Activated T-helper 1 cell treated with anti-CD3 and anti-CD28 coated beads, Interleukin-12 subunit alpha, Interleukin-12 subunit beta, Interleukin-2, Interleukin-4 antibody, amounts not matched to agents 30 ng/mL and 10 ng/mL and 1 ng/mL, durations not matched to agents 14 hours and 24 hours and 36 hours (primary cell): ENCODE measurements at regions not wholly inside any gene's neighbourhood (a gene's known extent, or its start where the extent isn't known, plus 50 kb on each side); places are given as distances from the start of the nearest gene placed in this dataset.

Experiments
- DNase-seq: peaks from one replicate; pipeline ENCODE4 v3.0.0; 2021; ENCODE audit warnings: low spot score
- H3K27ac Mint-ChIP-seq: one replicate; pipeline ENCODE4 v1.8.0; 2021; ENCODE audit warnings: mild to moderate bottlenecking, mixed read lengths
- H3K27me3 Mint-ChIP-seq: one replicate; pipeline ENCODE4 v1.8.0; 2022; ENCODE audit warnings: mild to moderate bottlenecking, moderate library complexity, mixed read lengths; ENCODE audit not compliant: insufficient read depth
- H3K36me3 Mint-ChIP-seq: one replicate; pipeline ENCODE4 v1.8.0; 2021; ENCODE audit warnings: low read depth, mixed read lengths
- H3K4me1 Mint-ChIP-seq: one replicate; pipeline ENCODE4 v1.8.0; 2021; ENCODE audit warnings: low read depth, mixed read lengths
- H3K4me3 Mint-ChIP-seq: one replicate; pipeline ENCODE4 v1.8.0; 2021; ENCODE audit warnings: mild to moderate bottlenecking, moderate library complexity, mixed read lengths
- H3K9me3 Mint-ChIP-seq: one replicate; pipeline ENCODE4 v1.8.0; 2021; ENCODE audit warnings: mixed read lengths
- intact Hi-C: fragments of 100-400 bp; cut with micrococcal nuclease; formaldehyde crosslinking; loops from one replicate; pipeline ENCODE4 v1.15.1; 2024

GRCh38 chr5:8012131-8012977, 143.4 kb downstream of the MTRR start:
- Mint-ChIP-seq H3K9me3 (no peaks in the 10 kb centered on the region), H3K4me1 (no peaks in the 10 kb centered on the region), H3K27me3 (no peaks in the 10 kb centered on the region), H3K4me3 (no peak overlapping the region), H3K36me3 (no peaks in the 10 kb centered on the region), H3K27ac (no peak overlapping the region)
- intact Hi-C loops, result no loop called here
- no peak for DNase-seq

- no peak overlapping the region for H3K27ac Mint-ChIP-seq
- intact Hi-C loops, result no loop called here
- no peak overlapping the region for H3K4me3 Mint-ChIP-seq
- no peak for DNase-seq
- no peaks in the 10 kb centered on the region for H3K36me3 Mint-ChIP-seq
- H3K27me3 Mint-ChIP-seq, result no peaks in the 10 kb centered on the region
- no peaks in the 10 kb centered on the region for H3K4me1 Mint-ChIP-seq
- H3K9me3 Mint-ChIP-seq, result no peaks in the 10 kb centered on the region
Measured at GRCh38 chr5:8013948-8014710, 145.2 kb downstream of the MTRR start.

- Mint-ChIP-seq H3K27me3 (no peaks in the 10 kb centered on the region), H3K9me3 (no peaks in the 10 kb centered on the region), H3K27ac (no peak overlapping the region), H3K4me3 (no peak overlapping the region), H3K36me3 (no peaks in the 10 kb centered on the region), H3K4me1 (no peaks in the 10 kb centered on the region)
- DNase-seq, result no peak
- intact Hi-C loops, result no loop called here
Measured at GRCh38 chr5:8019719-8020218, 150.8 kb downstream of the MTRR start.

DNA sequence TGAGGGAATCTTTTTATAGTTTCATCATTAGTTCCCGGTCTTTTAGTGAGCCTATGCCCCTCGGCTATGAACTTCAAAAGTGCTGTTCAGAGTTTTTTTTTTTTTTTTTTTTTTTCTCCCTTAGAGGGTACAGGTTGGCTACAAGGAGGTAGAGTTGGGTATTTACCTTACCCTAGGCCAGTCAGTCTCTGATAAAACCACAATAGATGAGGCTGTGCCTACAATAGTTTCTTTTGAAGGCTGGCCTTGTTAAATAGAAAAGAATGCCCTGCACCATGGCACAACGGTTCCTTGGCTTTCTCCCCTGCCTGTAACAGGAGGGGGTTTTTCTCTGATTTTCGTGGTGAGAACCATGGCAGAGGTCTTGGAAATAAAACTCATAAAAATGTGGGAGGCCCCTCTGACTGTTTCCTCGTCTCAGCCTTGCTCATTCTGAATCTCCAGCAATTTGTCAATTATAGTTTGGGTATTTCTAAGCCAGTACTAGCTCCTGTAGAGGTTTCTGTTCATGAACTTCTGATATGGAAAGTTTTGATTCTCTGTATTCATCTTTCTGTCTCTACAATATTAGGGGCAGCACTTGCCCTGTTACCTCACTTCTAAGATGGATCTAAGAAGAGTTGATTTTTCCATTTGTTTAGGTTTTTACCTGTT, 152.0 kb downstream of the MTRR start:
- Mint-ChIP-seq H3K4me3 (no peak overlapping the region), H3K36me3 (no peaks in the 10 kb centered on the region), H3K27ac (no peak overlapping the region), H3K27me3 (no peaks in the 10 kb centered on the region), H3K9me3 (no peaks in the 10 kb centered on the region), H3K4me1 (no peaks in the 10 kb centered on the region)
- no peak for DNase-seq
- intact Hi-C loops, result no loop called here

DNA sequence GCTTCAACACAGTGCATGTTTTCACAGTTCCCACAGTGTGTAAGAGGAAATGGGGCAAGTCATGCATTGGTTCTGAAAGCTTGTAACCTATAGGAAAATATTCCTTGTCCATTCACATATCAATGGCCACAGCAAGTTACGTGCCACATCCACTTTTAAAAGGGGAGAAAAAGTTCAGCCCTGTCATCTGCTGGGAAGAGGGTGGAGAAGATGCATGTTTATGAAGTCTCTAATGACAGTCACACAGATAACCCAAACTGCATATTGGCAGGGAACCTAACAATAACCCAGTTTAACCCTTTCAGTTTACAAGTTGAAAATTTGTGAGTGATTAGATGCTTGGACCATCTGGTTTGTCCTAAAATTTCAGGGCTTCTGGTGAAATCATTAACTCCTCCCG, 159.3 kb downstream of the MTRR start:
- no peak overlapping the region for H3K4me3 Mint-ChIP-seq
- H3K9me3 Mint-ChIP-seq, result no peaks in the 10 kb centered on the region
- no peaks in the 10 kb centered on the region for H3K4me1 Mint-ChIP-seq
- intact Hi-C loops, result no loop called here
- H3K27ac Mint-ChIP-seq, result no peak overlapping the region
- H3K36me3 Mint-ChIP-seq, result no peaks in the 10 kb centered on the region
- DNase-seq, result no peak
- no peaks in the 10 kb centered on the region for H3K27me3 Mint-ChIP-seq

DNA sequence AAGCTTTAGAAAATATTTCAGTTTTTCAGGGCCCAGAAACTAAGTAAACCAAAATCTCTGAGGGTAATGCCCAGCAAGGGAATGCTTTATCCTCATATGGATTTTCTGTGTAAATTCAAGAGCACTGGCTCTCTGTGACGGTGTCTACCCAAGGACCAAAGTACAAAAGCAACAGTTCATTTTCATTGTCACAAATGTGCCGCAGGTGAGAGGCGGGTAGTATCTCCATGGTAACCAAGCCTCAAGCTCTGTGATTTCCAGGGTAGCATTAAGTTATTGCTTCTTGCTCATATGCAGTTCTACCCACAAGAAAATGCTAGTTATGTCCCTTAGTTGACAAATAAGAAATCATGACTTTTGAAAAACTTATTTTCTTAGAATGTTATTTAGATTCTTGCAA, 164.3 kb downstream of the MTRR start:
- Mint-ChIP-seq H3K4me1 (no peaks in the 10 kb centered on the region), H3K27me3 (no peaks in the 10 kb centered on the region), H3K27ac (no peak overlapping the region), H3K9me3 (no peaks in the 10 kb centered on the region), H3K4me3 (no peak overlapping the region), H3K36me3 (no peaks in the 10 kb centered on the region)
- DNase-seq, result no peak
- intact Hi-C loops, result no loop called here

DNA sequence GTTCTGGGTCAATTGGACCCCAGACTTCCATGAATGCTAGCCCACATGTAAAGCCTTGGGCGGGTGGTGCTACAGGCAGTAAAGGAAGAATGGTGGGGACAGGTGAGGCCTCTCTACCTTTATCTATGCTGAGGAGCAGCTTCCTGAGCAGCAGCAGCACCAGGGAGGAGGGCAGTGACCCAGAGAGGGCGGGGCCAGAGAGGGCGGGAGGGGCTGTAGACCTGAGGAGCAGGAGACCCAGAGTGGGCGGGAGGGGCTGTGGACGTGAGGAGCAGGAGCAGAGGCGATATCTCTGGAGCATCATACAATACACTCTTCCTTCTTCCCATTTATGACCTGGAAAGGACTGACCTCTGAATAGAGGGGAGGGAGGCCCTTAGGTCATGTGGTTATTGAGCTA, 165.9 kb downstream of the MTRR start:
- Mint-ChIP-seq H3K36me3 (no peaks in the 10 kb centered on the region), H3K4me1 (no peaks in the 10 kb centered on the region), H3K9me3 (no peaks in the 10 kb centered on the region), H3K27ac (no peak overlapping the region), H3K27me3 (peaks cover 1% of the 10 kb centered on the region), H3K4me3 (no peak overlapping the region)
- DNase-seq, result no peak
- intact Hi-C loops, result no loop called here

DNA sequence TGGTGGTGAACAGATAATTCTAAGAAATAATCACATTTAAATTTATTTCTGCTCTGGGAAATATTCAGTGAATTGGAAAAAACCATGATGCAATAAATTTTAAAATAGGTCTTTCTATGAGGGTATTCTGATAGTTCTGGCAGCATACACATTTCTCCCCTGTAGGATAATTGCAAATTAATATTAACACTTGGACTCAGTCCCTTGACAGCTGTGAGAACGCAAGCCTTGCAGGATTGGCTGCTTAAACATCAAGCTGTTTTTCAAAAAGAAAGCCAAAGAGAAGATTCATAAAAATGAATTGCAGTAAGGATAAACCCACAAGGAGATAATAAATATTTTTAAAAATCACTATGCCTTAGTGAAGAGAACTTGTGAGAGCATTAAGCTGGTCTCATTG, 180.0 kb downstream of the MTRR start:
- Mint-ChIP-seq H3K9me3 (peaks cover 8% of the 10 kb centered on the region), H3K4me1 (no peaks in the 10 kb centered on the region), H3K27me3 (no peaks in the 10 kb centered on the region), H3K4me3 (no peak overlapping the region), H3K36me3 (no peaks in the 10 kb centered on the region), H3K27ac (no peak overlapping the region)
- intact Hi-C loops, result no loop called here
- no peak for DNase-seq

GRCh38 chr5:8050616-8051175, 181.7 kb downstream of the MTRR start:
- no peaks in the 10 kb centered on the region for H3K4me1 Mint-ChIP-seq
- intact Hi-C loops, result no loop called here
- peaks cover 8% of the 10 kb centered on the region for H3K9me3 Mint-ChIP-seq
- no peaks in the 10 kb centered on the region for H3K27me3 Mint-ChIP-seq
- no peak for DNase-seq
- no peak overlapping the region for H3K27ac Mint-ChIP-seq
- H3K36me3 Mint-ChIP-seq, result no peaks in the 10 kb centered on the region
- H3K4me3 Mint-ChIP-seq, result no peak overlapping the region

DNA sequence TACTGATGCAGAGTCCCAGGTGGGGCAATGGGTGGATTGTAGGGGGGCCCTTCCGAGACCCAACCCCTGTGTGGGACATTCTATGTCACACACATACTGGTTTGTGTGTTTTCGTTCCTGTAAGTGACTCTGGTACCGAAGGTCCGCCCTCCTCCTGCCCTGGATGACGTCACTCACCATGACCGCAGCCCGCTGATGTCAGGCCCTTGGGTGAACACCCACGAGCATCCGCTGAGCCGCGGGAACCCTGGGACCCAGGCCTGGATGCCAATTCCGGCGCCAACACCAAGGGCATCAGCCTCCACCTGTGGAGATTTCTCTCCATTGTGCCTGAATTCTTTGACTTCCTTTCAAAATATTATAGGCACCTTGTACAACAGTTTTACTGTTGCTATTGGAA, 184.3 kb downstream of the MTRR start:
- no peak overlapping the region for H3K4me3 Mint-ChIP-seq
- no peaks in the 10 kb centered on the region for H3K4me1 Mint-ChIP-seq
- H3K36me3 Mint-ChIP-seq, result no peaks in the 10 kb centered on the region
- H3K27ac Mint-ChIP-seq, result no peak overlapping the region
- intact Hi-C loops, result no loop called here
- H3K27me3 Mint-ChIP-seq, result no peaks in the 10 kb centered on the region
- peaks cover 8% of the 10 kb centered on the region for H3K9me3 Mint-ChIP-seq
- no peak for DNase-seq

GRCh38 chr5:8057769-8058168, 188.8 kb downstream of the MTRR start:
- Mint-ChIP-seq H3K4me3 (no peak overlapping the region), H3K27me3 (no peaks in the 10 kb centered on the region), H3K4me1 (no peaks in the 10 kb centered on the region), H3K9me3 (no peaks in the 10 kb centered on the region), H3K27ac (no peak overlapping the region), H3K36me3 (no peaks in the 10 kb centered on the region)
- intact Hi-C loops, result no loop called here
- no peak for DNase-seq

GRCh38 chr5:8058616-8059190, 189.8 kb downstream of the MTRR start:
- no peak overlapping the region for H3K27ac Mint-ChIP-seq
- H3K4me1 Mint-ChIP-seq, result no peaks in the 10 kb centered on the region
- no peak for DNase-seq
- intact Hi-C loops, result no loop called here
- no peak overlapping the region for H3K4me3 Mint-ChIP-seq
- no peaks in the 10 kb centered on the region for H3K27me3 Mint-ChIP-seq
- H3K36me3 Mint-ChIP-seq, result no peaks in the 10 kb centered on the region
- no peaks in the 10 kb centered on the region for H3K9me3 Mint-ChIP-seq
